ENCODE measurements at regions not wholly inside any gene's neighbourhood (a gene's known extent, or its start where the extent isn't known, plus 50 kb on each side); places are given as distances from the start of the nearest gene placed in this dataset.
A peak's percentile ranks its signal among the peaks of the same experiment; 100 is the strongest.
"Not testable (repeated sequence)": the region's sequence is repeated elsewhere in the genome, so short reads cannot be mapped to it uniquely, and the experiment has no call there.

GRCh38 chr12:127802271-127802670 lies 464.7 kb upstream of the TMEM132C start:
- no peak overlapping the region for H3K4me3 ChIP-seq (ENCODE audit: control insufficient read depth, low read depth, low read length)
- no peak for TF ChIP-seq CTCF (IDR thresholded peaks at IDR 0.05; ENCODE audit: control insufficient read depth, insufficient read depth, low read depth, low read length, missing control alignments)
- DNase-seq (ENCODE audit: low read depth): no peak

- DNase-seq (ENCODE audit: low read depth): no peak
- TF ChIP-seq CTCF (IDR thresholded peaks at IDR 0.05; ENCODE audit: control insufficient read depth, insufficient read depth, low read depth, low read length, missing control alignments): no peak
Measured at GRCh38 chr12:127803545-127803944, 463.4 kb upstream of the TMEM132C start.

GRCh38 chr12:127809275-127809674 lies 457.7 kb upstream of the TMEM132C start:
- DNase-seq (ENCODE audit: low read depth): peak; percentile 61
- no peak for TF ChIP-seq CTCF (IDR thresholded peaks at IDR 0.05; ENCODE audit: control insufficient read depth, insufficient read depth, low read depth, low read length, missing control alignments)
- no peak overlapping the region for H3K4me3 ChIP-seq (ENCODE audit: control insufficient read depth, low read depth, low read length)

More at GRCh38 chr12:127803545-127803944, 463.4 kb upstream of the TMEM132C start:
- no peak overlapping the region for H3K4me3 ChIP-seq (ENCODE audit: control insufficient read depth, low read depth, low read length)

GRCh38 chr12:127810041-127810440 lies 456.9 kb upstream of the TMEM132C start:
- DNase-seq (ENCODE audit: low read depth): peak; percentile 96

GRCh38 chr12:127810459-127810858 lies 456.5 kb upstream of the TMEM132C start:
- H3K4me3 ChIP-seq (ENCODE audit: control insufficient read depth, low read depth, low read length); DNase-seq (ENCODE audit: low read depth): not testable (repeated sequence)

More at GRCh38 chr12:127810041-127810440, 456.9 kb upstream of the TMEM132C start:
- peak; percentile 17 for TF ChIP-seq CTCF (IDR thresholded peaks at IDR 0.05; ENCODE audit: control insufficient read depth, insufficient read depth, low read depth, low read length, missing control alignments)
- H3K4me3 ChIP-seq (ENCODE audit: control insufficient read depth, low read depth, low read length): no peak overlapping the region

- no peak for TF ChIP-seq CTCF (IDR thresholded peaks at IDR 0.05; ENCODE audit: control insufficient read depth, insufficient read depth, low read depth, low read length, missing control alignments)
- H3K4me3 ChIP-seq (ENCODE audit: control insufficient read depth, low read depth, low read length): no peak overlapping the region
- DNase-seq (ENCODE audit: low read depth): peak; percentile 62
Measured at GRCh38 chr12:127811988-127812387, 455.0 kb upstream of the TMEM132C start.

- H3K4me3 ChIP-seq (ENCODE audit: control insufficient read depth, low read depth, low read length): no peak overlapping the region
- no peak for TF ChIP-seq CTCF (IDR thresholded peaks at IDR 0.05; ENCODE audit: control insufficient read depth, insufficient read depth, low read depth, low read length, missing control alignments)
- no peak for DNase-seq (ENCODE audit: low read depth)
Measured at GRCh38 chr12:127813147-127813546, 453.8 kb upstream of the TMEM132C start.
